Cardiac septum (tissue), 1 donor: ENCODE measurements at regions not wholly inside any gene's neighbourhood (a gene's known extent, or its start where the extent isn't known, plus 50 kb on each side); places are given as distances from the start of the nearest gene placed in this dataset.
"Not testable (repeated sequence)": the region's sequence is repeated elsewhere in the genome, so short reads cannot be mapped to it uniquely, and the experiment has no call there.

Experiments
- DNase-seq: peaks from one replicate; pipeline ENCODE4 v3.0.0-alpha.2; 2020; ENCODE audit warnings: low spot score
- intact Hi-C: fragments of 100-400 bp; cut with DNase I; formaldehyde crosslinking; loops from one replicate; pipeline ENCODE4 v1.14.0; 2022
- donor health status: DM: no; HTN: no; CAD: no.

GRCh38 chr5:39631958-39632357, 207.2 kb upstream of the DAB2 start:
- intact Hi-C loops: no loop called here
- no peak for DNase-seq

- intact Hi-C loops: no loop called here
- no peak for DNase-seq
Observed at GRCh38 chr5:39629946-39630345, 205.2 kb upstream of the DAB2 start.

GRCh38 chr5:39628348-39628747, 203.6 kb upstream of the DAB2 start:
- no peak for DNase-seq
- intact Hi-C loops: no loop called here

- no peak for DNase-seq
- intact Hi-C loops: no loop called here
Observed at GRCh38 chr5:39624890-39625289, 200.1 kb upstream of the DAB2 start.

- no peak for DNase-seq
- intact Hi-C loops: no loop called here
Observed at GRCh38 chr5:39624268-39624886, 199.6 kb upstream of the DAB2 start.

- intact Hi-C loops: no loop called here
- no peak for DNase-seq
Observed at GRCh38 chr5:39623291-39623865, 198.6 kb upstream of the DAB2 start.

- intact Hi-C loops: no loop called here
- DNase-seq: no peak
Observed at GRCh38 chr5:39622281-39622680, 197.5 kb upstream of the DAB2 start.

GRCh38 chr5:39619168-39619818, 194.5 kb upstream of the DAB2 start:
- intact Hi-C loops: no loop called here
- DNase-seq: no peak

- no peak for DNase-seq
- intact Hi-C loops: no loop called here
Observed at GRCh38 chr5:39618391-39618790, 193.6 kb upstream of the DAB2 start.

- intact Hi-C loops: no loop called here
- DNase-seq: no peak
Observed at GRCh38 chr5:39616131-39616530, 191.4 kb upstream of the DAB2 start.

GRCh38 chr5:39611076-39611475, 186.3 kb upstream of the DAB2 start:
- intact Hi-C loops, DNase-seq: not testable (repeated sequence)

- intact Hi-C loops: no loop called here
- DNase-seq: no peak
Observed at GRCh38 chr5:39608024-39608423, 183.2 kb upstream of the DAB2 start.

GRCh38 chr5:39606591-39606990, 181.8 kb upstream of the DAB2 start:
- DNase-seq: no peak
- intact Hi-C loops: no loop called here

GRCh38 chr5:39605588-39606575, 181.1 kb upstream of the DAB2 start:
- DNase-seq: no peak
- intact Hi-C loops: no loop called here

GRCh38 chr5:39605145-39605544, 180.4 kb upstream of the DAB2 start:
- no peak for DNase-seq
- intact Hi-C loops: no loop called here

GRCh38 chr5:39604491-39604890, 179.7 kb upstream of the DAB2 start:
- no peak for DNase-seq
- intact Hi-C loops: no loop called here

GRCh38 chr5:39599721-39600431, 175.1 kb upstream of the DAB2 start:
- intact Hi-C loops: no loop called here
- no peak for DNase-seq

- intact Hi-C loops: no loop called here
- DNase-seq: no peak
Observed at GRCh38 chr5:39598661-39599248, 174.0 kb upstream of the DAB2 start.

- intact Hi-C loops: loop anchor here (10.0 kb wide), 1 partner anchor 1147 kb away; no protein-coding TSS in a partner anchor
- DNase-seq: no peak
Observed at GRCh38 chr5:39588179-39588578, 163.4 kb upstream of the DAB2 start.
